Mesothelial cell of epicardium (in vitro differentiated cells): ENCODE measurements at regions not wholly inside any gene's neighbourhood (a gene's known extent, or its start where the extent isn't known, plus 50 kb on each side); places are given as distances from the start of the nearest gene placed in this dataset.

Experiments
- DNase-seq, 2 experiments: peaks; one replicate each; pipeline ENCODE4 v3.0.0; 2021; ENCODE audit warnings: low spot score in 2 of 2; ENCODE audit not compliant: unreplicated experiment in 2 of 2
- H3K27ac Mint-ChIP-seq: 2 replicates; pipeline ENCODE4 v1.8.0; 2021; ENCODE audit warnings: mixed read lengths
- H3K27me3 Mint-ChIP-seq: 2 replicates; pipeline ENCODE4 v1.8.0; 2021; ENCODE audit warnings: low read depth, mixed read lengths
- H3K36me3 Mint-ChIP-seq: 2 replicates; pipeline ENCODE4 v1.8.0; 2021; ENCODE audit warnings: mixed read lengths
- H3K4me1 Mint-ChIP-seq: 2 replicates; pipeline ENCODE4 v1.8.0; 2021; ENCODE audit warnings: mixed read lengths
- H3K4me3 Mint-ChIP-seq: 2 replicates; pipeline ENCODE4 v1.8.0; 2021; ENCODE audit warnings: mild to moderate bottlenecking, moderate library complexity, mixed read lengths
- H3K9me3 Mint-ChIP-seq: 2 replicates; pipeline ENCODE4 v1.8.0; 2021; ENCODE audit warnings: mixed read lengths
- TF ChIP-seq, protein P1 (sequence below): fragments of 200-600 bp; sonication (generic); IDR thresholded peaks from one replicate; pipeline ENCODE4 v1.5.0; 2021; ENCODE audit warnings: antibody characterized with exemption; ENCODE audit not compliant: unreplicated experiment

DNA sequence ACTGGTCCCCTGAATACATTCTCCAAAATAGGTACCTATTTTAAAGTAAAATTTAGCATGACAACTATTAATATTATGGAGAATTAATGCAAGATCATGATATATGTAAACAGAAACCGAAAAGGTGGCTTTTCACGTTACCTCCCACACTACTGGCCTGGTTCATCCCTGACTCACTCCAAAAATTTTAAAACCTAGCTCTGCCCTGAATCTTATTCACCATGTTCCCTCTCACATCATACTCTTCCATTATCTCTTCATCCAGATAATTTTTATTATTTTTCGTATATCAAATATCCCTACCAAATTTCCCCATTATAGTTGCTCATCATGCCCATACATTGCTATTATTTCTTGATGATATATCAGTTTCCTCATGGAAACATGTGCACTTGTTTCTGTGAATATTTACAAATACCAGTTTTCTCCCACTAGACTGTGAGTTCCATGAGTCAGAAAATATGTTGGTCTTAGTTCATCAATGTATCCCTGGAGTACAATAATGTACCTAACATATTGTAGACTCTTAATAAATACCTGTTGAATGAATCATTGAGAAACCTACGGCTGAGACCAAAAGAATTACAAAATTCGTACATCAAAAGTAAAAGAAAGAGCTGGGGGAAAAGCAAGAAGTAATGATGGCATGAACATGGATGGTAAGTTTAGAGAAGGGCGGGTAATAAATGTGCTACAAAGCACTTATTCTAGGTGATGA lies 360.1 kb upstream of the CHAC2 start:
- TF ChIP-seq, protein P1, sequence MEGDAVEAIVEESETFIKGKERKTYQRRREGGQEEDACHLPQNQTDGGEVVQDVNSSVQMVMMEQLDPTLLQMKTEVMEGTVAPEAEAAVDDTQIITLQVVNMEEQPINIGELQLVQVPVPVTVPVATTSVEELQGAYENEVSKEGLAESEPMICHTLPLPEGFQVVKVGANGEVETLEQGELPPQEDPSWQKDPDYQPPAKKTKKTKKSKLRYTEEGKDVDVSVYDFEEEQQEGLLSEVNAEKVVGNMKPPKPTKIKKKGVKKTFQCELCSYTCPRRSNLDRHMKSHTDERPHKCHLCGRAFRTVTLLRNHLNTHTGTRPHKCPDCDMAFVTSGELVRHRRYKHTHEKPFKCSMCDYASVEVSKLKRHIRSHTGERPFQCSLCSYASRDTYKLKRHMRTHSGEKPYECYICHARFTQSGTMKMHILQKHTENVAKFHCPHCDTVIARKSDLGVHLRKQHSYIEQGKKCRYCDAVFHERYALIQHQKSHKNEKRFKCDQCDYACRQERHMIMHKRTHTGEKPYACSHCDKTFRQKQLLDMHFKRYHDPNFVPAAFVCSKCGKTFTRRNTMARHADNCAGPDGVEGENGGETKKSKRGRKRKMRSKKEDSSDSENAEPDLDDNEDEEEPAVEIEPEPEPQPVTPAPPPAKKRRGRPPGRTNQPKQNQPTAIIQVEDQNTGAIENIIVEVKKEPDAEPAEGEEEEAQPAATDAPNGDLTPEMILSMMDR, result no peak
- no peaks in the 10 kb centered on the region for H3K36me3 Mint-ChIP-seq
- no peak overlapping the region for H3K4me3 Mint-ChIP-seq
- no peaks in the 10 kb centered on the region for H3K4me1 Mint-ChIP-seq
- no peak overlapping the region for H3K27ac Mint-ChIP-seq
- no peaks in the 10 kb centered on the region for H3K27me3 Mint-ChIP-seq
- DNase-seq, result no peak
- H3K9me3 Mint-ChIP-seq, result peaks cover 14% of the 10 kb centered on the region

DNA sequence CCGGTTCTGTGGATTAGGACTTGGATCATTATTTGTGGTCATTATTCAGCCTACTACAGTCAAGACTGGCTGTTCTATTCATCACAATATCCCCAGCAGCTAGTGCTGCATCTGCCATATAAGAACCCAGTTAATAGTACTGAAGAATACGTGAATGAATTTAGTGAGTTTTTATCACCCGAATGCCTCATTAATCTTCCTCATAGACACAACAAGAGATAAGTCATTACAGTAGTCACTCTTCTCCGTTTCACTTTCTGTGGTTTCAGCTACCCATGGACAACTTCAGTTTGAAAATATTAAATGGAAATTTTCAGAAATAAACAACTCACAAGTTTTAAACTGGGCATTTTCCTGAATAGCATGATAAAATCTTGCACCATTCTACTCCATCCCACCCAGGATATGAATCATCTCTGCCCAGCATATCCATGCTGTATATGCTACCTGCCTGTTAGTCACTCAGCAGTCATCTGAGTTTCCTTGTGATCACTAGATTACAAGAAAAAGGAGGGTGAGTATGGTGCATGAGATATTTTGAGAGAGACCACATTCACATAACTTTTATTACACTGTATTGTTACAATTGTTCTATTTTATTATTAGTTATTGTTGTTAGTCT lies 363.7 kb upstream of the CHAC2 start:
- peaks cover 4% of the 10 kb centered on the region for H3K9me3 Mint-ChIP-seq
- no peak overlapping the region for H3K27ac Mint-ChIP-seq
- H3K4me1 Mint-ChIP-seq, result no peaks in the 10 kb centered on the region
- no peaks in the 10 kb centered on the region for H3K27me3 Mint-ChIP-seq
- no peak overlapping the region for H3K4me3 Mint-ChIP-seq
- no peaks in the 10 kb centered on the region for H3K36me3 Mint-ChIP-seq
- DNase-seq, result no peak
- TF ChIP-seq, protein P1, result no peak

DNA sequence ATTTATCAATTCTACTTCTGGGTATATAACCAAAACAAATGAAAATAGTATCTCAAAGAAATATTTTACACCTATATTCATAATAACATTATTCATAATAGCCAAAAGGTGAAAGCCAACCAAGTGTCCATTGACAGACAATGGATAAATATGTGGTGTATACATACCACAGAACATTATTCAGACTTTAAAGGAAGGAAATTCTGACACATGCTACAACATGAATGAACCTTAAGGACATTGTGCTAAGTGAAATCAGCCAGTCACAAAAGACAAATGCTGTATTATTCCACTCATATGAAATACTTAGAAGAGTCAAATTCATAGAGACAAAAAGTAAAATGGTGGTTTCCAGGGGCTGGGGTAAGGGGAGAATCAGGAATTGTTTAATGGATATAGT lies 370.5 kb upstream of the CHAC2 start:
- peaks cover 13% of the 10 kb centered on the region for H3K9me3 Mint-ChIP-seq
- DNase-seq, result no peak
- H3K4me1 Mint-ChIP-seq, result no peaks in the 10 kb centered on the region
- TF ChIP-seq, protein P1, result no peak
- H3K27me3 Mint-ChIP-seq, result no peaks in the 10 kb centered on the region
- H3K27ac Mint-ChIP-seq, result no peak overlapping the region
- H3K36me3 Mint-ChIP-seq, result no peaks in the 10 kb centered on the region
- no peak overlapping the region for H3K4me3 Mint-ChIP-seq

DNA sequence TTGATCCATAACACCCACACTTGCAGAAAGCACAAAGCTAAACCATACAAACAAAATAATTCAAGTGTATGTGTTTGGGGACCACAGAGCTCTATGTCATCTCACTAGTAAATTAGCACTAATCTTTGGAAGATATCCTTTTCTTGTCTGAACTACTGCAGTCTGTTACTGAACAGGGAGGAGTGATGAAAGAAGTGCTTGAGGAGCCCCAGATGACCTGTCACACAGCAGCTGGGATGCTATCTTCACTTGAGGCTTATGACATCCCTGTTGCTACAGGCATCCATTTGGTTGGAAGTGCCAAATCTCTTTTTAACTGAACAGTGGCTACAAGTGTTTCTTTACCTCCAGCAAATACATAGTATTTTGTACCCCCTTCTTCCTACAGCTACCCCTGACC lies 386.3 kb upstream of the CHAC2 start:
- no peaks in the 10 kb centered on the region for H3K27me3 Mint-ChIP-seq
- H3K9me3 Mint-ChIP-seq, result peaks cover 10% of the 10 kb centered on the region
- TF ChIP-seq, protein P1, result no peak
- no peak overlapping the region for H3K4me3 Mint-ChIP-seq
- H3K4me1 Mint-ChIP-seq, result peaks cover 4% of the 10 kb centered on the region
- DNase-seq, result no peak
- peaks cover 3% of the 10 kb centered on the region for H3K36me3 Mint-ChIP-seq
- H3K27ac Mint-ChIP-seq, result no peak overlapping the region

DNA sequence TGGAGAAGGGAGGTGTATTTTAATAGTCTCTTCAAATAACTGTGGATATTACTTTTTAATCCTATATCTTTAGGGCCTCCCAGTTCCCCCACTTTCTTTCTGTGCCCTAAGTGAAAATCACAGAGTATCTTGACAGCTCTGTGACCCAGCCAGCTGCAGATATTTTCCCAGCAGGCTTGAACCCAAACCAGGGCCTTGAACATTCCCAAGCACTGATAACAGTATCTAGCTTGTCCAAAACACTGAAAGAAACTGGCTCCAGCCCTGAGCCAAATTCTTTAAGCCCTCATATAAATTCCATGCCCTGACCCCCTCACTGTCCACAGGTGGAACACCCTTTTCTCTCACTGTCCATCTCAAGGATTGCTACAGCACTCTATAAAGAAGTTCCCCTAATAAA lies 388.1 kb upstream of the CHAC2 start:
- peaks cover 4% of the 10 kb centered on the region for H3K27me3 Mint-ChIP-seq
- no peak overlapping the region for H3K4me3 Mint-ChIP-seq
- H3K9me3 Mint-ChIP-seq, result peaks cover 21% of the 10 kb centered on the region
- peaks cover 4% of the 10 kb centered on the region for H3K4me1 Mint-ChIP-seq
- H3K27ac Mint-ChIP-seq, result no peak overlapping the region
- no peak for DNase-seq
- TF ChIP-seq, protein P1, result no peak
- peaks cover 8% of the 10 kb centered on the region for H3K36me3 Mint-ChIP-seq
